Suprapubic skin (tissue), 4 donors: ENCODE measurements at regions not wholly inside any gene's neighbourhood (a gene's known extent, or its start where the extent isn't known, plus 50 kb on each side); places are given as distances from the start of the nearest gene placed in this dataset.

Experiments used
- CTCF ChIP-seq, 2 donors: fragments of 200-600 bp in 1 of 2; fragments of 450-650 bp in 1 of 2; sonication (generic) in 1 of 2; IDR thresholded peaks; one replicate each; pipeline ENCODE4 v1.5.1; 2016 to 2019; ENCODE audit warnings: antibody characterized with exemption in 2 of 2, mild to moderate bottlenecking in 1 of 2, moderate library complexity in 1 of 2
- POLR2A ChIP-seq, 2 donors: fragments of 450-650 bp; IDR thresholded peaks; one replicate each; pipeline ENCODE4 v1.6.1; 2017; ENCODE audit warnings: antibody characterized with exemption in 2 of 2, mild to moderate bottlenecking in 2 of 2, moderate library complexity in 2 of 2
- POLR2AphosphoS5 ChIP-seq, 3 donors: sonication (generic); formaldehyde crosslinking; IDR thresholded peaks; one replicate each; pipeline ENCODE4 v1.6.1; 2017; ENCODE audit warnings: antibody characterized with exemption in 3 of 3

- TF ChIP-seq CTCF (IDR thresholded peaks at IDR 0.05), result no peak
- no peak for TF ChIP-seq POLR2A (IDR thresholded peaks at IDR 0.05)
- no peak for TF ChIP-seq POLR2AphosphoS5 (IDR thresholded peaks at IDR 0.05)
Measured at GRCh38 chr3:71893122-71893521, 108.2 kb upstream of the PROK2 start.
